OCI-LY1 (cell line): ENCODE measurements at regions not wholly inside any gene's neighbourhood (a gene's known extent, or its start where the extent isn't known, plus 50 kb on each side); places are given as distances from the start of the nearest gene placed in this dataset.

Experiments used
- H2AFZ ChIP-seq: fragments of 200-600 bp; sonication (generic), shearing (Covaris generic); 2 replicates; pipeline ENCODE4 v1.6.0; 2014; ENCODE audit warnings: antibody characterized with exemption, mild to moderate bottlenecking, low read length
- H3F3A ChIP-seq: fragments of 200-600 bp; sonication (generic), shearing (Covaris generic); 2 replicates; pipeline ENCODE4 v1.6.0; 2014; ENCODE audit warnings: mild to moderate bottlenecking, antibody characterized with exemption, low read length, moderate library complexity; ENCODE audit not compliant: insufficient read depth
- H3K27ac ChIP-seq: fragments of 200-600 bp; sonication (generic); 2 replicates; pipeline ENCODE4 v1.5.1; 2014; ENCODE audit warnings: low read length, mixed run types, mild to moderate bottlenecking, low read depth; ENCODE audit not compliant: poor library complexity, severe bottlenecking
- H3K27me3 ChIP-seq: fragments of 200-600 bp; sonication (generic); 2 replicates; pipeline ENCODE4 v1.6.0; 2014; ENCODE audit warnings: antibody characterized with exemption, mild to moderate bottlenecking, low read length, moderate library complexity; ENCODE audit not compliant: insufficient read depth
- H3K36me3 ChIP-seq: fragments of 200-600 bp; sonication (generic); 2 replicates; pipeline ENCODE4 v1.6.1; 2014; ENCODE audit warnings: mild to moderate bottlenecking, antibody characterized with exemption, low read length, moderate library complexity, mixed read lengths; ENCODE audit not compliant: insufficient read depth
- H3K4me1 ChIP-seq: fragments of 200-600 bp; sonication (generic); 2 replicates; pipeline ENCODE4 v1.5.1; 2014; ENCODE audit warnings: mild to moderate bottlenecking, low read length, moderate library complexity; ENCODE audit not compliant: insufficient read depth, severe bottlenecking
- H3K4me2 ChIP-seq: fragments of 200-600 bp; sonication (generic), shearing (Covaris generic); 2 replicates; pipeline ENCODE4 v1.6.1; 2014; ENCODE audit warnings: low read length
- H3K4me3 ChIP-seq: fragments of 200-600 bp; sonication (generic); 2 replicates; pipeline ENCODE4 v1.5.1; 2014; ENCODE audit warnings: low read length, low read depth, mild to moderate bottlenecking, mixed read lengths; ENCODE audit not compliant: poor library complexity, severe bottlenecking
- H3K79me2 ChIP-seq: fragments of 200-600 bp; shearing (Covaris generic); 2 replicates; pipeline ENCODE4 v1.6.1; 2016; ENCODE audit warnings: mixed run types, low read length, mixed read lengths; ENCODE audit not compliant: insufficient read depth
- H3K9ac ChIP-seq: fragments of 200-600 bp; sonication (generic), shearing (Covaris generic); 2 replicates; pipeline ENCODE4 v1.6.1; 2014; ENCODE audit warnings: mild to moderate bottlenecking, low read length, mixed read lengths
- H3K9me2 ChIP-seq: fragments of 200-600 bp; sonication (generic), shearing (Covaris generic); 2 replicates; pipeline ENCODE4 v1.6.1; 2014; ENCODE audit warnings: low read depth, mild to moderate bottlenecking, low read length, mixed read lengths
- H3K9me3 ChIP-seq: fragments of 200-600 bp; shearing (Covaris generic); 2 replicates; pipeline ENCODE4 v1.6.1; 2014; ENCODE audit warnings: low read length, mixed read lengths
- H4K20me1 ChIP-seq: fragments of 200-600 bp; sonication (generic), shearing (Covaris generic); 2 replicates; pipeline ENCODE4 v1.6.0; 2016; ENCODE audit warnings: mild to moderate bottlenecking, low read length; ENCODE audit not compliant: insufficient read depth
- EZH2 ChIP-seq: fragments of 200-600 bp; sonication (generic), shearing (Covaris generic); IDR thresholded peaks from 2 replicates; pipeline ENCODE4 v1.8.0; 2017; ENCODE audit warnings: borderline replicate concordance, mixed run types, mild to moderate bottlenecking, antibody characterized with exemption, low read length, moderate library complexity, mixed read lengths
- TF ChIP-seq, protein P1 (sequence below): fragments of 200-600 bp; sonication (generic), shearing (Covaris generic); IDR thresholded peaks from 2 replicates; pipeline ENCODE4 v1.5.1; 2017; ENCODE audit warnings: mild to moderate bottlenecking, antibody characterized with exemption, low read length, moderate library complexity, mixed read lengths

DNA sequence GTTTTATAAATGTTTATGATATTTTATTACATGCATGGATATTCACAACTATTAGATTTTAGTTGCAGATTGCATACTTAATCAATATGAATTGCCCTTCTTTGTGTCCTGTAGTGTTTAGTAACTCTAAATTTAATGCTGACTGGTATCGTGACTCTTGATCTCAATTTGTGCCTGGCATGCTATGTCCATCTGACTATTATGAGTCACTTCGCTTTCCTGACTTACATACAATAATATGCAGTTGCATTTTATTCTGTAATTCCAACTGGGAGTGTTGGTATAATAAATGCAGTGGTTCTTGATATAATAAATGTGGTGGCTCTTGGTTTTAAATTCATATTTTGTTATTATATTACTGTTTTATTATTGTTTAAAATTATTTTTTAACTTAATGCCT lies 277.5 kb downstream of the LIG4 start:
- Histone ChIP-seq H3F3A (no peaks in the 10 kb centered on the region), H4K20me1 (no peaks in the 10 kb centered on the region), H3K9me3 (no peaks in the 10 kb centered on the region), H2AFZ (no peak overlapping the region), H3K36me3 (no peaks in the 10 kb centered on the region), H3K27me3 (no peaks in the 10 kb centered on the region), H3K79me2 (no peaks in the 10 kb centered on the region), H3K4me2 (no peak overlapping the region), H3K9me2 (no peaks in the 10 kb centered on the region), H3K27ac (no peak overlapping the region), H3K9ac (no peak overlapping the region), H3K4me1 (no peaks in the 10 kb centered on the region), H3K4me3 (no peak overlapping the region)
- TF ChIP-seq, protein P1, sequence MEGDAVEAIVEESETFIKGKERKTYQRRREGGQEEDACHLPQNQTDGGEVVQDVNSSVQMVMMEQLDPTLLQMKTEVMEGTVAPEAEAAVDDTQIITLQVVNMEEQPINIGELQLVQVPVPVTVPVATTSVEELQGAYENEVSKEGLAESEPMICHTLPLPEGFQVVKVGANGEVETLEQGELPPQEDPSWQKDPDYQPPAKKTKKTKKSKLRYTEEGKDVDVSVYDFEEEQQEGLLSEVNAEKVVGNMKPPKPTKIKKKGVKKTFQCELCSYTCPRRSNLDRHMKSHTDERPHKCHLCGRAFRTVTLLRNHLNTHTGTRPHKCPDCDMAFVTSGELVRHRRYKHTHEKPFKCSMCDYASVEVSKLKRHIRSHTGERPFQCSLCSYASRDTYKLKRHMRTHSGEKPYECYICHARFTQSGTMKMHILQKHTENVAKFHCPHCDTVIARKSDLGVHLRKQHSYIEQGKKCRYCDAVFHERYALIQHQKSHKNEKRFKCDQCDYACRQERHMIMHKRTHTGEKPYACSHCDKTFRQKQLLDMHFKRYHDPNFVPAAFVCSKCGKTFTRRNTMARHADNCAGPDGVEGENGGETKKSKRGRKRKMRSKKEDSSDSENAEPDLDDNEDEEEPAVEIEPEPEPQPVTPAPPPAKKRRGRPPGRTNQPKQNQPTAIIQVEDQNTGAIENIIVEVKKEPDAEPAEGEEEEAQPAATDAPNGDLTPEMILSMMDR: no peak
- no peak for TF ChIP-seq EZH2

DNA sequence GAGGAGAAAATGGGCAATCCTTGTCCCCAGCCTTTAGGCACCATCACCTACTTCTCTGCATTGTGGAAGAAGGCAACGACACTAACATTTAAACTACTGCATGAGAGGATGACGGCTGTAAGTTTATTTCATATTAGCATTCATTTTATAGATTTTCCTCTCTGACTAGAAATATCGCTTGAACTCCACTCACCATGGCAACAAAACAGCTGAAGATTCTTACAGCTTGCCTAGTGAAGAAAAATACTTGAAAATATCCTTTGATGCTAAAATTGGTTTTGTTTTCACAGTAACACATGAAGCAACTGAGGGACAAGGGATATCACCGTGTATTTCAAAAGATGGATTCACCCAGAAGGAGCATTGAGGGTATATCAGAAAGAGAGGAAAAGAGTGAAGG lies 284.3 kb downstream of the LIG4 start:
- Histone ChIP-seq H3K9me3 (no peaks in the 10 kb centered on the region), H3K9me2 (no peaks in the 10 kb centered on the region), H2AFZ (no peak overlapping the region), H3K27me3 (no peaks in the 10 kb centered on the region), H3K4me2 (no peak overlapping the region), H3K4me3 (no peak overlapping the region), H3K36me3 (no peaks in the 10 kb centered on the region), H3K4me1 (no peaks in the 10 kb centered on the region), H3K79me2 (no peaks in the 10 kb centered on the region), H3F3A (no peaks in the 10 kb centered on the region), H4K20me1 (no peaks in the 10 kb centered on the region), H3K9ac (no peak overlapping the region), H3K27ac (no peak overlapping the region)
- TF ChIP-seq EZH2: no peak
- TF ChIP-seq, protein P1: no peak

DNA sequence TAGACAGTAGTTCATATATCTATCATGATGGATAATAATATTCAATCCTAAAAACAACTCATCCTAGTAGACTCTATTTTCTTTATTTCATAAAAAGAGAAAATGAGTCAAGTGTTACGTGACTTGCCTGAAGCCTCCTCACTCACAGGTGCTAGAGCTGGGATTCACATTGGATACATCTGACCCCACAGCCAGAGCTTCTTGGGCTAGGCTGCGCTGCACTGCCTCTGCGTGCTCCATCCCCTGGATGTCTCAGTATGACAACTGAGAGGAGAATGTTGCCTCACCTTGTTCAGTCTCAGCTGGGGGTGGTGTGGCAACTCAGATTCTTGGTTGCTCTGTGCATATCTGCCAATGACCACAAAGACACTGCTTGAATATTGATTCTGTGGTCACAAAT lies 286.6 kb downstream of the LIG4 start:
- no peak overlapping the region for H3K4me3 ChIP-seq
- no peak overlapping the region for H3K4me2 ChIP-seq
- no peak overlapping the region for H3K27ac ChIP-seq
- no peaks in the 10 kb centered on the region for H3K79me2 ChIP-seq
- no peaks in the 10 kb centered on the region for H3K4me1 ChIP-seq
- H3K27me3 ChIP-seq: no peaks in the 10 kb centered on the region
- H3K9ac ChIP-seq: no peak overlapping the region
- no peak for TF ChIP-seq EZH2
- TF ChIP-seq, protein P1: no peak
- no peaks in the 10 kb centered on the region for H4K20me1 ChIP-seq
- H3F3A ChIP-seq: no peaks in the 10 kb centered on the region
- H3K9me3 ChIP-seq: no peaks in the 10 kb centered on the region
- H2AFZ ChIP-seq: no peak overlapping the region
- no peaks in the 10 kb centered on the region for H3K9me2 ChIP-seq
- H3K36me3 ChIP-seq: no peaks in the 10 kb centered on the region
